Limb (tissue), 2 donors: ENCODE measurements at regions not wholly inside any gene's neighbourhood (a gene's known extent, or its start where the extent isn't known, plus 50 kb on each side); places are given as distances from the start of the nearest gene placed in this dataset.

Experiments
- DNase-seq, 2 donors: peaks; one replicate each; pipeline ENCODE4 v3.0.0-alpha.2; 2016; ENCODE audit errors: extremely low spot score in 2 of 2

- DNase-seq, result peak in 1 of 2 donors; percentile 41
Observed at GRCh38 chr6:43951063-43951755, 176.0 kb downstream of the MRPL14 start.

- DNase-seq, result no peak
Observed at GRCh38 chr6:43950731-43951062, 176.6 kb downstream of the MRPL14 start.

GRCh38 chr6:43950051-43950605 lies 177.1 kb downstream of the MRPL14 start:
- DNase-seq, result no peak

- DNase-seq, result no peak
Observed at GRCh38 chr6:43949551-43949991, 177.7 kb downstream of the MRPL14 start.

GRCh38 chr6:43948527-43949485 lies 178.4 kb downstream of the MRPL14 start:
- DNase-seq, result peak in 1 of 2 donors; percentile 14

GRCh38 chr6:43947860-43948259 lies 177.8 kb downstream of the VEGFA start:
- DNase-seq, result no peak

- DNase-seq, result no peak
Observed at GRCh38 chr6:43946641-43947363, 176.8 kb downstream of the VEGFA start.

- DNase-seq, result no peak
Observed at GRCh38 chr6:43945768-43946080, 175.7 kb downstream of the VEGFA start.

GRCh38 chr6:43944908-43945767 lies 175.1 kb downstream of the VEGFA start:
- no peak for DNase-seq

GRCh38 chr6:43943781-43944250 lies 173.8 kb downstream of the VEGFA start:
- peak in 1 of 2 donors; percentile 22 for DNase-seq

GRCh38 chr6:43943099-43943766 lies 173.2 kb downstream of the VEGFA start:
- DNase-seq, result peak in 1 of 2 donors; percentile 20

GRCh38 chr6:43942616-43943015 lies 172.6 kb downstream of the VEGFA start:
- peak in 1 of 2 donors; percentile 21 for DNase-seq

- DNase-seq, result peak in 1 of 2 donors; percentile 15
Observed at GRCh38 chr6:43942011-43942442, 172.0 kb downstream of the VEGFA start.

- DNase-seq, result peak in 1 of 2 donors; percentile 14
Observed at GRCh38 chr6:43941174-43941573, 171.2 kb downstream of the VEGFA start.

- peak in 1 of 2 donors; percentile 16 for DNase-seq
Observed at GRCh38 chr6:43940393-43941087, 170.5 kb downstream of the VEGFA start.

- peak in 1 of 2 donors; percentile 10 for DNase-seq
Observed at GRCh38 chr6:43940071-43940392, 170.0 kb downstream of the VEGFA start.

GRCh38 chr6:43939281-43940070 lies 169.5 kb downstream of the VEGFA start:
- DNase-seq, result peak in 1 of 2 donors; percentile 35
